ENCODE measurements at regions not wholly inside any gene's neighbourhood (a gene's known extent, or its start where the extent isn't known, plus 50 kb on each side); places are given as distances from the start of the nearest gene placed in this dataset.

DNA sequence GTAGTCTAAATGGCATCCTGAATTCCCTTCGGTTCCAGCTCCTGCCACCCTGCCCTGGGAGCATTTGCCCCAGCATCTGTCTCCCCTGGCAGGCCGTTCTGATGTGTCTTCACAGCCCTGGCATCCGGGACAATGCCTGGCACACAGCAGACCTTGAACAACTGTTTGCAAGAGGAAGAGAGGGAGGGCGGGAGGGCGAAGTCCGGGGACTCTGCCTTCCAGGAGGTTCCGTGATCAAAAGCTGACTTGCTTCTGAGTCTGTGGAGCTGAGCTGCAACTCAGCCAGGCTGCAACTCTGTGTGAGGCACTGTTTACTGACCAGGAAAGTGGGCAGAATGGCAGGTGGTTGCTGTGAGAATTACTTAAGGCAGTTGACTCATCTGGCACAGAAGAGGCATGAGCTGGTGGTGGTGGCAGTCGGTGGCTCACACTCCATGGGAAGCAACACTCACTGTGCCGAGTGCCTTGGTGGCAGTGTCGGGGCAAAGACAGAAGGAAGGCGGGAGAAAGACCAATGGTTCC lies 61.1 kb upstream of the DLK1 start:
- TF ChIP-seq ARNT (IDR thresholded peaks at IDR 0.05) = no peak
- TF ChIP-seq CTBP1 (IDR thresholded peaks at IDR 0.05; ENCODE audit: borderline replicate concordance) = no peak
- TF ChIP-seq, protein P1, sequence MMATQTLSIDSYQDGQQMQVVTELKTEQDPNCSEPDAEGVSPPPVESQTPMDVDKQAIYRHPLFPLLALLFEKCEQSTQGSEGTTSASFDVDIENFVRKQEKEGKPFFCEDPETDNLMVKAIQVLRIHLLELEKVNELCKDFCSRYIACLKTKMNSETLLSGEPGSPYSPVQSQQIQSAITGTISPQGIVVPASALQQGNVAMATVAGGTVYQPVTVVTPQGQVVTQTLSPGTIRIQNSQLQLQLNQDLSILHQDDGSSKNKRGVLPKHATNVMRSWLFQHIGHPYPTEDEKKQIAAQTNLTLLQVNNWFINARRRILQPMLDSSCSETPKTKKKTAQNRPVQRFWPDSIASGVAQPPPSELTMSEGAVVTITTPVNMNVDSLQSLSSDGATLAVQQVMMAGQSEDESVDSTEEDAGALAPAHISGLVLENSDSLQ (IDR thresholded peaks at IDR 0.05) = no peak
- no peak for TF ChIP-seq BHLHE40 (IDR thresholded peaks at IDR 0.05; ENCODE audit: borderline replicate concordance)
- TF ChIP-seq FOXK2 (IDR thresholded peaks at IDR 0.05) = no peak
- no peak for TF ChIP-seq FOXA1 (IDR thresholded peaks at IDR 0.05)
- no peak for TF ChIP-seq ELF4 (IDR thresholded peaks at IDR 0.05)
- TF ChIP-seq TARDBP (IDR thresholded peaks at IDR 0.05) = no peak
